ENCODE measurements at regions not wholly inside any gene's neighbourhood (a gene's known extent, or its start where the extent isn't known, plus 50 kb on each side); places are given as distances from the start of the nearest gene placed in this dataset.
A peak's percentile ranks its signal among the peaks of the same experiment; 100 is the strongest.

DNA sequence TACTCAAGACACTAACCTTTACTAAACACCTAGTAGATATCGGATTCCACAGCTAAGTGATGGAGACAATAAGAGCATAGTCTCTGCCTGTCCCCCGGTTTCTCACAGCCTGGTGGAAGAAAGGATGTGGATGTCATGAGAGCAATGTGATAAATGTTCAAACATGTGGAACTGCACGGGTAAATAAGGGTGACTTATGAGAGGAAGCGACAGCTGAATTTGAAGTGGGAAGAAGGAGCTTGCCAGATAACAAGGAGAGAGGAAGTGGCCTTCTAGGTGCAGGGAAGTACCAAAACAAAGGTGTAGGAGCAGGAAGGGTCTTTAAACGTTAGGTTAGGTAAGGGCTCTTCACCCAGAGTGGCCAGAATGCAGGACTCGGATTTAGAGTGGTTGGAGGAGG lies 178.6 kb upstream of the NRIP1 start:
- ChIA-PET POLR2A (interaction anchor here (0.5 to 0.7 kb wide), 2 partner anchors 178 to 718 kb away, joined by 3 read pairs; partner anchors contain the start of gene NRIP1), CTCF (ENCODE audit: low intra/inter-chr PET ratio) (no interaction called here)
- Histone ChIP-seq H3K36me3 (ENCODE audit: control insufficient read depth, insufficient read depth, low read length) (no peaks in the 10 kb centered on the region), H3K4me3 (no peak overlapping the region), H3K79me2 (ENCODE audit: control insufficient read depth, insufficient read depth, low read length) (no peaks in the 10 kb centered on the region), H3K4me1 (replicated peaks in 1 of 2; ENCODE audit: control insufficient read depth in 2 of 2, insufficient read depth in 2 of 2, low read length in 2 of 2) (no peaks in the 10 kb centered on the region; a peak in 1 of 5 replicates), H3K27me3 (ENCODE audit: control insufficient read depth in 2 of 2, insufficient read depth in 2 of 2, low read length in 2 of 2) (no peaks in the 10 kb centered on the region), H3K27ac (ENCODE audit: extremely low read depth, low read depth, low read length) (no peak overlapping the region), H3K9me3 (replicated peaks; ENCODE audit: control insufficient read depth, insufficient read depth, low read depth, low read length) (no peaks in the 10 kb centered on the region), H3K9ac (ENCODE audit: insufficient read depth in 1 of 2, low read depth in 2 of 2, low read length in 2 of 2) (no peak overlapping the region), H3K9me1 (ENCODE audit: control insufficient read depth, insufficient read depth, low read length) (no peaks in the 10 kb centered on the region), H2AFZ (ENCODE audit: low read depth, low read length) (no peak overlapping the region; the same call in 1 of the 2 replicates), H4K20me1 (replicated peaks; ENCODE audit: control insufficient read depth, insufficient read depth, low read length) (no peaks in the 10 kb centered on the region), H3K4me2 (ENCODE audit: insufficient read depth, low read length) (no peak overlapping the region)
- no TSS peak for BruUV-seq (replicated peaks)
- 7% methylated on average over 6 of the region's 6 CpGs for WGBS (ENCODE audit: insufficient coverage, low coverage, missing lambda C conversion rate)
- ATAC-seq (no peak), FAIRE-seq (no peak), DNase-seq (ENCODE audit: extremely low read depth in 1 of 4, low spot score in 3 of 4) (no peak)
- intact Hi-C loops (cut with micrococcal nuclease) = no loop called here
- TF ChIP-seq CBFA2T3 (IDR thresholded peaks at IDR 0.05) (no peak), SPI1 (IDR thresholded peaks at IDR 0.05; ENCODE audit: borderline replicate concordance, low read depth, low read length) (peak; percentile 69; the same call in 1 of the 2 replicates)
- in situ Hi-C loops (cut with MboI) = no loop called here

DNA sequence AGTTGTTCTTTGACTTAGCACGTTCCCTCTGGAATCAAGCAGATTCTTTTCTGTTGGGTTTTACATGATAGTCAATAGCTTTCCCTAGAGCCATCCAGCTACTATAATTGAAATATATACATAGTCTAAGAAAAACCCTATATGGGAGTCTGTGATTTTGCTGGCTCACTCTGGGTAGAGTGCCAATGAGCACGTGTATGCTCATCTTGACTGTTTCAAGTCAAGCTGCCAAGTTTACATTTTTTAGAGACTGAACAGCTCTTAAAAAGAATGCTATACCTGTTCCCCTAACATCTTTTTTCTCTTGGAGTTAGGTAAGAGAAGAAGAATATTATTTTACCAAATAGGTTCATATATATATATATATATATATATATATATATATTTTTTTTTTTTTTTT lies 182.8 kb upstream of the NRIP1 start:
- no peaks in the 10 kb centered on the region for H4K20me1 ChIP-seq (replicated peaks; ENCODE audit: control insufficient read depth, insufficient read depth, low read length)
- ATAC-seq (no peak), FAIRE-seq (no peak), DNase-seq (ENCODE audit: extremely low read depth in 1 of 4, low spot score in 3 of 4) (no peak)
- no peak overlapping the region for H3K4me3 ChIP-seq
- peaks cover 0 to 7% of the 10 kb centered on the region in 2 experiments; a peak in 2 of 5 replicates for H3K4me1 ChIP-seq (replicated peaks in 1 of 2; ENCODE audit: control insufficient read depth in 2 of 2, insufficient read depth in 2 of 2, low read length in 2 of 2)
- POLR2A ChIA-PET = interaction anchor here (0.5 kb wide), 1 partner anchor 389 kb away, joined by 3 read pairs; no protein-coding TSS in a partner anchor
- in situ Hi-C loops (cut with MboI) (no loop called here), intact Hi-C loops (cut with micrococcal nuclease) (no loop called here)
- CTCF ChIA-PET (ENCODE audit: low intra/inter-chr PET ratio) = no interaction called here
- no peaks in the 10 kb centered on the region for H3K27me3 ChIP-seq (ENCODE audit: control insufficient read depth in 2 of 2, insufficient read depth in 2 of 2, low read length in 2 of 2)
- no peaks in the 10 kb centered on the region for H3K9me3 ChIP-seq (replicated peaks; ENCODE audit: control insufficient read depth, insufficient read depth, low read depth, low read length)
- H3K9me1 ChIP-seq (ENCODE audit: control insufficient read depth, insufficient read depth, low read length) = no peaks in the 10 kb centered on the region
- no peaks in the 10 kb centered on the region for H3K36me3 ChIP-seq (ENCODE audit: control insufficient read depth, insufficient read depth, low read length)
- no TSS peak for BruUV-seq (replicated peaks)
- no peak overlapping the region for H3K4me2 ChIP-seq (ENCODE audit: insufficient read depth, low read length)
- no peak overlapping the region for H3K9ac ChIP-seq (ENCODE audit: insufficient read depth in 1 of 2, low read depth in 2 of 2, low read length in 2 of 2)
- no peaks in the 10 kb centered on the region for H3K79me2 ChIP-seq (ENCODE audit: control insufficient read depth, insufficient read depth, low read length)
- WGBS (ENCODE audit: insufficient coverage, low coverage, missing lambda C conversion rate) = 60% methylated on average over 2 of the region's 2 CpGs
- H3K27ac ChIP-seq (ENCODE audit: extremely low read depth, low read depth, low read length) = no peak overlapping the region
- no peak overlapping the region for H2AFZ ChIP-seq (ENCODE audit: low read depth, low read length)
- TF ChIP-seq MCM3 (IDR thresholded peaks at IDR 0.05) (no peak), MAFF (IDR thresholded peaks at IDR 0.05; ENCODE audit: low read length) (no peak), PHB (CRISPR knock-in tag; IDR thresholded peaks at IDR 0.05) (no peak), LEF1 (IDR thresholded peaks at IDR 0.05) (no peak), RBM14 (IDR thresholded peaks at IDR 0.05; ENCODE audit: borderline replicate concordance, insufficient read depth, low read depth, low read length) (no peak), CXXC5 (CRISPR knock-in tag; IDR thresholded peaks at IDR 0.05) (no peak), BRF1 (IDR thresholded peaks at IDR 0.05; ENCODE audit: borderline replicate concordance, extremely low read depth, insufficient read length) (no peak), ASH1L (IDR thresholded peaks at IDR 0.05; ENCODE audit: borderline replicate concordance, low read depth, partially characterized antibody) (no peak), WHSC1 (IDR thresholded peaks at IDR 0.05; ENCODE audit: low read length) (no peak)
- TF ChIP-seq, protein P1, sequence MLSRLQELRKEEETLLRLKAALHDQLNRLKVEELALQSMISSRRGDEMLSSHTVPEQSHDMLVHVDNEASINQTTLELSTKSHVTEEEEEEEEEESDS (CRISPR knock-in tag; IDR thresholded peaks at IDR 0.05) = no peak
- TF ChIP-seq, protein P2, sequence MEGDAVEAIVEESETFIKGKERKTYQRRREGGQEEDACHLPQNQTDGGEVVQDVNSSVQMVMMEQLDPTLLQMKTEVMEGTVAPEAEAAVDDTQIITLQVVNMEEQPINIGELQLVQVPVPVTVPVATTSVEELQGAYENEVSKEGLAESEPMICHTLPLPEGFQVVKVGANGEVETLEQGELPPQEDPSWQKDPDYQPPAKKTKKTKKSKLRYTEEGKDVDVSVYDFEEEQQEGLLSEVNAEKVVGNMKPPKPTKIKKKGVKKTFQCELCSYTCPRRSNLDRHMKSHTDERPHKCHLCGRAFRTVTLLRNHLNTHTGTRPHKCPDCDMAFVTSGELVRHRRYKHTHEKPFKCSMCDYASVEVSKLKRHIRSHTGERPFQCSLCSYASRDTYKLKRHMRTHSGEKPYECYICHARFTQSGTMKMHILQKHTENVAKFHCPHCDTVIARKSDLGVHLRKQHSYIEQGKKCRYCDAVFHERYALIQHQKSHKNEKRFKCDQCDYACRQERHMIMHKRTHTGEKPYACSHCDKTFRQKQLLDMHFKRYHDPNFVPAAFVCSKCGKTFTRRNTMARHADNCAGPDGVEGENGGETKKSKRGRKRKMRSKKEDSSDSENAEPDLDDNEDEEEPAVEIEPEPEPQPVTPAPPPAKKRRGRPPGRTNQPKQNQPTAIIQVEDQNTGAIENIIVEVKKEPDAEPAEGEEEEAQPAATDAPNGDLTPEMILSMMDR (IDR thresholded peaks at IDR 0.05 in 2 of 3, conservative IDR thresholded peaks at IDR 0.05 in 1 of 3; ENCODE audit: insufficient read depth in 2 of 3, low read depth in 1 of 3, low read length in 3 of 3) = no peak
- TF ChIP-seq, protein P3, sequence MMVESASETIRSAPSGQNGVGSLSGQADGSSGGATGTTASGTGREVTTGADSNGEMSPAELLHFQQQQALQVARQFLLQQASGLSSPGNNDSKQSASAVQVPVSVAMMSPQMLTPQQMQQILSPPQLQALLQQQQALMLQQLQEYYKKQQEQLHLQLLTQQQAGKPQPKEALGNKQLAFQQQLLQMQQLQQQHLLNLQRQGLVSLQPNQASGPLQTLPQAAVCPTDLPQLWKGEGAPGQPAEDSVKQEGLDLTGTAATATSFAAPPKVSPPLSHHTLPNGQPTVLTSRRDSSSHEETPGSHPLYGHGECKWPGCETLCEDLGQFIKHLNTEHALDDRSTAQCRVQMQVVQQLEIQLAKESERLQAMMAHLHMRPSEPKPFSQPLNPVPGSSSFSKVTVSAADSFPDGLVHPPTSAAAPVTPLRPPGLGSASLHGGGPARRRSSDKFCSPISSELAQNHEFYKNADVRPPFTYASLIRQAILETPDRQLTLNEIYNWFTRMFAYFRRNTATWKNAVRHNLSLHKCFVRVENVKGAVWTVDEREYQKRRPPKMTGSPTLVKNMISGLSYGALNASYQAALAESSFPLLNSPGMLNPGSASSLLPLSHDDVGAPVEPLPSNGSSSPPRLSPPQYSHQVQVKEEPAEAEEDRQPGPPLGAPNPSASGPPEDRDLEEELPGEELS (CRISPR knock-in tag; IDR thresholded peaks at IDR 0.05; ENCODE audit: borderline replicate concordance) = no peak
